ENCODE measurements at regions not wholly inside any gene's neighbourhood (a gene's known extent, or its start where the extent isn't known, plus 50 kb on each side); places are given as distances from the start of the nearest gene placed in this dataset.

GRCh38 chr3:15998911-15999310 lies 175.6 kb upstream of the GALNT15 start:
- Histone ChIP-seq H3K27ac (ENCODE audit: insufficient read depth, low read depth, low read length) (no peak overlapping the region), H3K36me3 (ENCODE audit: control insufficient read depth in 2 of 2, extremely low read depth in 1 of 2, insufficient read depth in 2 of 2, low read length in 2 of 2) (no peaks in the 10 kb centered on the region), H3K9me1 (replicated peaks; ENCODE audit: control insufficient read depth, extremely low read depth, insufficient read depth, low read length) (no peaks in the 10 kb centered on the region), H3K79me2 (ENCODE audit: control insufficient read depth, insufficient read depth, low read length) (no peaks in the 10 kb centered on the region), H3K4me2 (ENCODE audit: insufficient read depth, low read length) (no peak overlapping the region), H4K20me1 (replicated peaks; ENCODE audit: control insufficient read depth, extremely low read depth, insufficient read depth, low read length) (no peaks in the 10 kb centered on the region), H2AFZ (ENCODE audit: low read depth, low read length) (no peak overlapping the region), H3K9me3 (replicated peaks; ENCODE audit: control insufficient read depth, insufficient read depth, low read length) (no peaks in the 10 kb centered on the region), H3K4me1 (ENCODE audit: control insufficient read depth, extremely low read depth, insufficient read depth, low read length) (no peaks in the 10 kb centered on the region), H3K4me3 (replicated peaks in 1 of 3; ENCODE audit: insufficient read depth in 1 of 3, low read depth in 1 of 3, low read length in 3 of 3) (no peak overlapping the region), H3K27me3 (ENCODE audit: control insufficient read depth in 2 of 2, insufficient read depth in 2 of 2, low read length in 2 of 2) (peaks cover 3 to 8% of the 10 kb centered on the region in 2 experiments), H3K9ac (replicated peaks; ENCODE audit: extremely low read depth, insufficient read depth, low read length) (no peak overlapping the region)
- TF ChIP-seq POLR2AphosphoS5 (IDR thresholded peaks at IDR 0.05; ENCODE audit: insufficient read depth, low read depth, low read length): no peak
- no peak for TF ChIP-seq MYC (IDR thresholded peaks at IDR 0.05; ENCODE audit: low read depth, low read length)
- TF ChIP-seq EZH2 (IDR thresholded peaks at IDR 0.05; ENCODE audit: borderline replicate concordance, low read depth, low read length, severe bottlenecking): no peak
- TF ChIP-seq, protein P1, sequence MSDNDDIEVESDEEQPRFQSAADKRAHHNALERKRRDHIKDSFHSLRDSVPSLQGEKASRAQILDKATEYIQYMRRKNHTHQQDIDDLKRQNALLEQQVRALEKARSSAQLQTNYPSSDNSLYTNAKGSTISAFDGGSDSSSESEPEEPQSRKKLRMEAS (IDR thresholded peaks at IDR 0.05; ENCODE audit: insufficient read depth, insufficient read length): no peak
- TF ChIP-seq FOS (IDR thresholded peaks at IDR 0.05; ENCODE audit: borderline replicate concordance, insufficient read depth, low read length): no peak
- no peak for TF ChIP-seq JUN (IDR thresholded peaks at IDR 0.05; ENCODE audit: borderline replicate concordance, insufficient read depth, insufficient read length, low read depth)
- no peak for TF ChIP-seq CTCF (IDR thresholded peaks at IDR 0.05; ENCODE audit: extremely low read depth in 1 of 2, insufficient read depth in 1 of 2, low read depth in 1 of 2, low read length in 2 of 2)
- no peak for TF ChIP-seq GATA2 (IDR thresholded peaks at IDR 0.05; ENCODE audit: insufficient read depth, insufficient read length, low read depth, low read length)
- TF ChIP-seq POLR2A (IDR thresholded peaks at IDR 0.05; ENCODE audit: low read depth, low read length): no peak
- intact Hi-C loops (cut with micrococcal nuclease): no loop called here
- FAIRE-seq: no peak
- CTCF ChIA-PET: no interaction called here
- no TSS peak for BruUV-seq (replicated peaks)
- POLR2A ChIA-PET: interaction anchor here (0.6 kb wide), 1 partner anchor 465 kb away, joined by 4 read pairs; no protein-coding TSS in a partner anchor
- DNase-seq (ENCODE audit: low read depth, low spot score): no peak
- dilution Hi-C loops (cut with MboI; ENCODE audit: extremely low pct_ligation_motif_present, low sequenced_read_pairs): no loop called here

All from endothelial cell of umbilical vein (primary cell).